ENCODE measurements at regions not wholly inside any gene's neighbourhood (a gene's known extent, or its start where the extent isn't known, plus 50 kb on each side); places are given as distances from the start of the nearest gene placed in this dataset.

DNA sequence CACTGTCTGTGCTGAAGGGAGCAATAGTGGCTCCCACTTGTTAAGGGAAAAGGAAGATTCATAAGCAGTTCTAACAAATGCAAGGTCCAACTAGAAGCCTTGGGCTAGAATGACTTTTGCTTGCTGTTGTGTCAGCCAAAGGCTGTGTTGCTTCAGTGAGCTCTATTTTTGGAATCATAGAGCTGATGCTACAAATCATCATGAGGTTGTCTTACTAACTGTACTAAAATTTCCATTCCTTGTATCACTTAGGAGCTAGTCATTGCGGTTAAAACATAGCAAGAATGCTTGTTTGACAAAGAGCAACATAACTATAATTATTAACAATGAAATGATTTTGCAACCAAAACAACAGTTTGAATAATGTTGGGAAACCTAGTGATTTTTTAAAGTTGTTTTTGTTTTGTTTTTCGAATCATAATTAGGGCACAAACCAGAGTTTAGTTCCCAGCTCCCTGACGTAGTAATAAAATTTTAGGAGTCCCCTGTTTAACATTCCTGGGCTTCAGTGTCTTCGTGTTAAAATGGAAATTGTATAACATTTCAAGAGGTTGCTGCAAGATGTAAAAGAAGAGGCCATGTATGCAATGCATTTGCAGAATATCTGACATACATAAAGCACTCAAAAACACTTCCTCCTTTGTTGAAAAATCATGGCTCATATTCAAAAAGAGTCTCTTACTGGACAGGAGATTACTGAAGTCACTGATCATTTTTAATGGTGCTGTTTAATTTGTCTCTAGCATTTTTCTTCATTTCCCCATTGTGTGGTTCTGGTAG lies 183.4 kb downstream of the MACC1 start:
- Histone ChIP-seq H3K4me1 (no peaks in the 10 kb centered on the region), H3K4me3 (no peak overlapping the region), H3K27me3 (no peaks in the 10 kb centered on the region), H3K36me3 (ENCODE audit: low read depth, missing control alignments) (no peaks in the 10 kb centered on the region), H3K9me3 (no peaks in the 10 kb centered on the region), H3K27ac (no peak overlapping the region)
- WGBS, 2 donors = 81 to 89% methylated on average over 4 of the region's 4 CpGs
- TF ChIP-seq, protein P1, sequence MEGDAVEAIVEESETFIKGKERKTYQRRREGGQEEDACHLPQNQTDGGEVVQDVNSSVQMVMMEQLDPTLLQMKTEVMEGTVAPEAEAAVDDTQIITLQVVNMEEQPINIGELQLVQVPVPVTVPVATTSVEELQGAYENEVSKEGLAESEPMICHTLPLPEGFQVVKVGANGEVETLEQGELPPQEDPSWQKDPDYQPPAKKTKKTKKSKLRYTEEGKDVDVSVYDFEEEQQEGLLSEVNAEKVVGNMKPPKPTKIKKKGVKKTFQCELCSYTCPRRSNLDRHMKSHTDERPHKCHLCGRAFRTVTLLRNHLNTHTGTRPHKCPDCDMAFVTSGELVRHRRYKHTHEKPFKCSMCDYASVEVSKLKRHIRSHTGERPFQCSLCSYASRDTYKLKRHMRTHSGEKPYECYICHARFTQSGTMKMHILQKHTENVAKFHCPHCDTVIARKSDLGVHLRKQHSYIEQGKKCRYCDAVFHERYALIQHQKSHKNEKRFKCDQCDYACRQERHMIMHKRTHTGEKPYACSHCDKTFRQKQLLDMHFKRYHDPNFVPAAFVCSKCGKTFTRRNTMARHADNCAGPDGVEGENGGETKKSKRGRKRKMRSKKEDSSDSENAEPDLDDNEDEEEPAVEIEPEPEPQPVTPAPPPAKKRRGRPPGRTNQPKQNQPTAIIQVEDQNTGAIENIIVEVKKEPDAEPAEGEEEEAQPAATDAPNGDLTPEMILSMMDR (IDR thresholded peaks at IDR 0.05) = no peak
- TF ChIP-seq POLR2A (IDR thresholded peaks at IDR 0.05) = no peak
- intact Hi-C loops (cut with DNase I; ENCODE audit: low total_unique reads) = no loop called here
- no peak for DNase-seq

DNA sequence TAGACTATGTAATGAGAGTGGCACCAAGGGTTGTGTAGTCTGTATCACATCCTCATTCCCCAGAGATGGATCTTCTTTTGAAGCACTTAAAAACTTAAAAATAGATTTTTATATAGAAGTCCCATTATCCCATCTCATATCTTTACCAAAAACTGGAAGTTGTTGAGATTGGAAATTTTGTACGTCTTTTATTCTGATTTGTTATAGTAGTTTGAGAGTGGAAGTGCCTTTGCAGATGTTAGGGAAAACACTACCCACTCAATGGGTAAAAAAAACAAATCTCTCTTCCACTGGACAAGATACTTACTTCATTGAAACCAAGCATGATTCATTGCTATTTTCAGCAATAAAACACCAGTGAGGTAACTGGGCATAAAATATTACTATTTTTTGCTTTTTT lies 184.4 kb downstream of the MACC1 start:
- 89 to 92% methylated on average over 1 of the region's 1 CpG for WGBS, 2 donors
- intact Hi-C loops (cut with DNase I; ENCODE audit: low total_unique reads) = no loop called here
- no peak overlapping the region for H3K27ac ChIP-seq
- TF ChIP-seq, protein P1 (IDR thresholded peaks at IDR 0.05) = no peak
- no peak for TF ChIP-seq POLR2A (IDR thresholded peaks at IDR 0.05)
- DNase-seq = no peak
- H3K27me3 ChIP-seq = no peaks in the 10 kb centered on the region
- H3K9me3 ChIP-seq = no peaks in the 10 kb centered on the region
- H3K36me3 ChIP-seq (ENCODE audit: low read depth, missing control alignments) = no peaks in the 10 kb centered on the region
- H3K4me3 ChIP-seq = no peak overlapping the region
- H3K4me1 ChIP-seq = no peaks in the 10 kb centered on the region

DNA sequence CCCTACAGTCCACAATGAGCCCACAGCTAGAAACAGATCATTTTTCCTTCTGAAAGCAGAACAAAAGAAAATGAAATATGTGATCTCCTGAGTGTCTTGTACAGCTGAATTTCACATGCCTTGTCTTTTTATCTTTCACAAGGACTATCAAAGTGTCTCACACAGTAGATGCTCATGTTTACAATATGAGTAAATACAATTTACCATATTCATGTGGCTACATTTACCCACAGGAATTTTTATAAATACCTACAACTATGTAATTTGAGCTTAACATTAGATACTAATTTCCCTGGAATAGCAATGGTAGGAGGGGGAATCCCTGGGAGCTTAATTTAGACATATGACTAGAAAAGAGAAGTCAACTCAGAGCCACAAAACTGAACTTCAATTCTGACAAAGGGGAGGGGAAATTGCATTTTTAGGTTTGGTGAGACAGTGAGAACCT lies 186.2 kb downstream of the MACC1 start:
- no peaks in the 10 kb centered on the region for H3K9me3 ChIP-seq
- H3K36me3 ChIP-seq (ENCODE audit: low read depth, missing control alignments) = no peaks in the 10 kb centered on the region
- H3K27me3 ChIP-seq = no peaks in the 10 kb centered on the region
- TF ChIP-seq POLR2A (IDR thresholded peaks at IDR 0.05) = no peak
- TF ChIP-seq, protein P1 (IDR thresholded peaks at IDR 0.05) = no peak
- no peak overlapping the region for H3K27ac ChIP-seq
- H3K4me1 ChIP-seq = no peaks in the 10 kb centered on the region
- H3K4me3 ChIP-seq = no peak overlapping the region
- intact Hi-C loops (cut with DNase I; ENCODE audit: low total_unique reads) = no loop called here
- no peak for DNase-seq

DNA sequence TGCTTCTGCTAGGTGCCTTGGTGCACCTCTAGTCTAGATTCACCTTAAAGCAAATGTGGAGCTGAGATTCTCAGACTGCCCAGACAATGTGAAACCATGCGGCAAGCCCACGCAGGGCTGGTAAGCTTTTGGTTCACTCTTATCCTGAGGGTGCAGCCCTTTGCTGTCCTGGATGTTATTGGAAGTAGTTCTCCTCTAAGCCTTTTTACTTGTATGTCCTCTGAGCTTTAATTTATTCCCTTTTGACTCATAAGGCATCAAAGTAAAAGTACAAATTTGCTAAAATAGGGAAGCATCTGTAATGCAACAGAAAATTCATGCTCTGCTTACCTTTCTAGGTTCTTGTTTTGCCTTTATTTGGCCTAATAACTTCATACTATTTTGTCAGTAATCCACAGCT lies 186.8 kb downstream of the MACC1 start:
- Histone ChIP-seq H3K27ac (no peak overlapping the region), H3K36me3 (ENCODE audit: low read depth, missing control alignments) (no peaks in the 10 kb centered on the region), H3K27me3 (no peaks in the 10 kb centered on the region)

More for the DNA sequence above, 186.8 kb downstream of the MACC1 start:
- TF ChIP-seq POLR2A (IDR thresholded peaks at IDR 0.05) = no peak
- TF ChIP-seq, protein P1 (IDR thresholded peaks at IDR 0.05) = no peak
- 78 to 81% methylated on average over 2 of the region's 2 CpGs for WGBS, 2 donors
- no peaks in the 10 kb centered on the region for H3K4me1 ChIP-seq
- no peaks in the 10 kb centered on the region for H3K9me3 ChIP-seq
- DNase-seq = no peak
- intact Hi-C loops (cut with DNase I; ENCODE audit: low total_unique reads) = no loop called here
- H3K4me3 ChIP-seq = no peak overlapping the region
